Transverse colon (tissue), 4 donors: ENCODE measurements at regions not wholly inside any gene's neighbourhood (a gene's known extent, or its start where the extent isn't known, plus 50 kb on each side); places are given as distances from the start of the nearest gene placed in this dataset.

Experiments
- CTCF ChIP-seq, 5 experiments: fragments of 200-600 bp in 3 of 5; fragments of 450-650 bp in 2 of 5; sonication (generic) in 3 of 5; IDR thresholded peaks; 1 replicate in 2 of 5; 2 replicates in 3 of 5; pipeline ENCODE4 v1.5.1; 2016 to 2017; ENCODE audit warnings: antibody characterized with exemption in 5 of 5, inconsistent platforms in 3 of 5, mild to moderate bottlenecking in 2 of 5, moderate library complexity in 1 of 5
- EP300 ChIP-seq: sonication (generic); formaldehyde crosslinking; IDR thresholded peaks from one replicate; pipeline ENCODE4 v1.6.1; 2017; ENCODE audit warnings: antibody characterized with exemption, low read depth
- POLR2A ChIP-seq: fragments of 450-650 bp; IDR thresholded peaks from one replicate; pipeline ENCODE4 v1.6.1; 2016; ENCODE audit warnings: antibody characterized with exemption, mild to moderate bottlenecking, moderate library complexity
- POLR2AphosphoS5 ChIP-seq, 3 donors: sonication (generic); formaldehyde crosslinking; IDR thresholded peaks; one replicate each; pipeline ENCODE4 v1.6.1; 2016; ENCODE audit warnings: antibody characterized with exemption in 3 of 3

GRCh38 chr13:54261856-54262255 lies 1233.2 kb downstream of the OLFM4 start:
- TF ChIP-seq POLR2AphosphoS5 (IDR thresholded peaks at IDR 0.05), result no peak
- TF ChIP-seq POLR2A, result no peak
- no peak for TF ChIP-seq CTCF (IDR thresholded peaks at IDR 0.05)
- TF ChIP-seq EP300, result no peak
